ENCODE measurements at regions not wholly inside any gene's neighbourhood (a gene's known extent, or its start where the extent isn't known, plus 50 kb on each side); places are given as distances from the start of the nearest gene placed in this dataset.

DNA sequence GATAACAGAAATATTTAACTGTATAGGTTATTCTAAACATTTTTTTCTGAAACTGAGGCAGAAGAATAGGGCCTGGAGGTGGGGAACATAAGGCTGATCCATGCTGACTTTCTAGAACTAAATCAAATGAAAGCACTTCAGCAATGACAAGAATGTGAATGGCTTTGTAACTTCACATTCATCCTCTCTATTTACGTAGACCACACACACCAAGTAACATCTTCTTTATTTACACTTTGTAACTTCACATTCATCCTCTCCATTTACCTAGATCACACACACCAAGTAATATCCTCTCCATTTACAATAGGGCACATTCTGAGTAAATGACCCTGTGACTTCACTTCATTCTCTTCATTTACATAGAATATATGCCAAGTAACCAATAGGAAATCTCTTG, 251.8 kb upstream of the CDH9 start:
- TF ChIP-seq CTCF (IDR thresholded peaks at IDR 0.05) (no peak), ZFX (IDR thresholded peaks at IDR 0.05; ENCODE audit: borderline replicate concordance) (no peak)
